Left renal cortex interstitium (tissue), 4 donors: ENCODE measurements at regions not wholly inside any gene's neighbourhood (a gene's known extent, or its start where the extent isn't known, plus 50 kb on each side); places are given as distances from the start of the nearest gene placed in this dataset.

Experiments
- DNase-seq, 4 donors: peaks; one replicate each; pipeline ENCODE4 v3.0.0-alpha.2; 2013; ENCODE audit warnings: low read depth in 4 of 4, low spot score in 2 of 4, missing footprints in 1 of 4

DNA sequence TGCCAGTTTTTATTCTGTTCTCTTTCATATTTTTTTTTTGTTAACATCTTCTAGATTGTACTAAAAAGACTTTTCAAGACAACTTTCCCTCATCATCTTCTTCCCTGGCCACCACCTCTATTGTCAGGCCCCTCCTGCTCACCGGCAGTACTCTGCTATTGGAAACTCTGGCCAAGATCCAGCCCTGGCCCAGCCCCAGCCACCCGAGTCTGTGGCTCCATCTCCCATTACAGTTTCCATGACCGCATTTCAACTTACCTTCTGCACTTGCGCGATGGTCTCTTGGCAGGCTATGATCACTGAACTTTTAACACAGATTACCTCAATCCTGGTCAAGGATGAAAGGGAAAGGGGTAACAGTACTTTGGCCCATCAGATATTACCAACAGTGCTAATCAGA, 137.7 kb upstream of the POM121L12 start:
- DNase-seq = no peak

DNA sequence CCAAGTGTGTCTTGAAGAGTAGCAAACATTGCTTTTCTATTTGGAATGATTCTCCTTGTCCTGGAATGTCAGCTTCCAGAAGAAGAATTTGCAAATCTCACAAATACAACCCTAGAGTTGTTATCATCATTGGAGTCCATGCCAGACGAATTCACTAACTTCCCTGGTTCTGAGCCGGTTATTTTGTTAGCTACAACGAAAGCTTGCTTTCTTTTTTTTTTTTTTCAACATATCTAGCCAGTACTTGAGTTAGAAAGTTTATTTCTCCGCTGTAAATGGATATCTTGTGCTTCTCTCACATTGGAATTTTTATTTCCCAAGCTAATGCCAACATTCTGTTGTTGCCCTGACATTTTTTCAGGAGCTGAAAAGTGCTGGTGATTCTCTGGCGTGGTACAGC, 138.1 kb upstream of the POM121L12 start:
- DNase-seq = no peak

DNA sequence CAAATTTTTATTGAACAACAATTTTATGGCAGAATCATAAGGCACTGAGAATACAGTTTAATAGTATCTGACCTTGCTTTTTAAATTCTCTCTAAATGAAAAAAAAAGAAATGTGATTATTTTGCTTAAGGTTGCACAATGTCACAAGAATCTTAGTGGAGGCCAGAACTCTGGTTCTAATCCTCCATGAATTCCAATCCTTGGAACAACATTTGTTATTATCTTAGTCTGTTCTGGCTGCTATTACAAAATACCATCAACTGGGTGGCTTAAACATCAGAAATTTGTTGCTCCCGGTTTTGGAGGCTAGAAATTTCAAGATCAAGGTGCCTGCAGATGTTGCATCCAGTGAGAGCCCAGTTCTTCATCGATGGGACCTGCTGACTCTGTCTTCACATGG, 158.2 kb upstream of the POM121L12 start:
- DNase-seq = no peak

DNA sequence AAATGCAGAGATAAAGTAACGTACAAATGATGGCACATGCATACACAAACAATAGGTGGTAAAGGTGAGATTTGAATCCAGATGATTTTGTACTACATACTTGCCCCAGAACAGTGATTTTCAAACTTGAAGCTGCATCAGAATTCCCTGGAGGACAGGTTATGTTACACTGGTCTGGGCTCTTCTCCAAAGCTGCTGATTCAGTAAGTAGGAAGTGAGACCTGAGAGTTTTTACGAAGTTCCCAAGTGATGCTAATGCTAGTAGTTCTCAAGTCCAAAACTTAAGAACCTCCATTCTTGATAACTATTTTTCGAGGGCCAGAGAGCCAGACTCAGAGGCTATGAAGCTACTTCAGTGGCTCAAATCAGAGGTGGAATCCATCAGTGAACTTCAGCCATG, 159.0 kb upstream of the POM121L12 start:
- DNase-seq = no peak

DNA sequence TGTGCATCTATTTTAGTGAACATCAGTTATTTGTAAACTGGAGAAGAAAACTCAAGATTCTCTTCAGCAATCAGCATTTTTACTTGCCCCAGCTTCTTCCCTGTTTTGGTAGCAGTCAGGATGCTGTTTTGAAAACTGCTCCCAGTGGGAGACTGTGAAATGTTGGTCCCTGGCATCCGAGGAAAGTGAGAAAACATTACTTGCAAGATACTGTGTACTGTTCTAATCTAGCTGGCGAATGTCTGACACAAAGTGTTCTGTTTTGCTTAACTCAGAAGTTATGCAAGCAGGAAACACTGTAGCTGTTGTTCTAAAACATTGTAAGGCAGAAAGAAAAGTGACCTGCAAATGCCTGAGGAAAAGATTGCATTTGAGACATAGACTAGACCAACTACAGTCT, 171.8 kb upstream of the POM121L12 start:
- no peak for DNase-seq

DNA sequence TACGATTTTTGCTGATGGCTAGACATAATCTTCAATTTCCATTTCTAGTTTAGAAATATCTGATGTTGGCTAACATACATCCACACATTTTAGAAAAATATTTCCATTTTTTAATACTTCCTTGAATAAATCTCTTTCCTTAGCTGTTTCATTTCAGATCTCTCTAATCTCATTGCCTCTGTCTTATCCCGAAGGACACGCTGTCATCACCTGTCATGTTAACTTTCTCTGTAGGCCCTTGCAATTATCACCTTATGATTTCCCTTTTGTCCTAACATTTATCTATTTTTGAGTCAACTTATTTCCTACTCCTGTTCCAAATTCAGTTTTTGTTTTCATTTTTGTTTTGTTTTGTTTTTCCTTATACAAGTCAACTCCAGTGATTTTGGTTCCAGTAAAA, 173.1 kb upstream of the POM121L12 start:
- DNase-seq = no peak

DNA sequence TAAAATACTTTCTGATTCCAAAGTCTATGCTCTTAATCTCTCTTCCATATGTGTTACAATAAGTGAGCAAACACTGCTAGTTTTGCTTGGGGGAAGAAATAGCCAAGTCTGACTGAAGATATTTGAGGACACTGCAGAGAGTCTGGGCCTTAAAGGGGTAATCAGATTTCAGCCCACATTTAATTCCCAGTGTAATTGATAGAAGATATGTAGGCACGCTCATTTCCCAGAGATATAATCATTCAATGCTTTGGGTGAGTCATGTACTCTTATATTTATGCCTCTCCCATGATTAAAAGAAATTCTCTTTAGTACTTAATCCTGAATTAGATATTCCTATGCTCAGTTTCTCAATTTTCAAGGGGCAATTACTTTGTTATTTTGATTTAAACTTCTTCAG, 178.1 kb upstream of the POM121L12 start:
- DNase-seq = no peak

DNA sequence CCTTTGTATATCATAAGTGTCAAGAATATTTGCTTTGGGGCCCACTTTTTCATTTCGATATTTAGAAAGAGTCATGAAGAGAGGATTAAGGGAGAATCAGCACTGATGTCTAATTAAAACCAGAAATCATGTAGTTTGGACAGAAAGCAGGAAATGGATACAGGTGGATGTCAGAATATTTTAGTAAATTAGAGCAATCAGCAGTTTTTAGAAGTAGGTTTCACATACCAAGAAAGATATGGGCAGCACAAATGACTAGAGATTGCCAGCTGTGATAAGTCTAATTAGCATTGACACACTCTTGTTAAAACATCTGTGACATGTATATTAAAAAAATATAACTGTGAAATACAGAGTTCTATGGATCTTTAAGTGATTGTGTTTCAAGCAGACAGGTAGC, 180.8 kb upstream of the POM121L12 start:
- no peak for DNase-seq

DNA sequence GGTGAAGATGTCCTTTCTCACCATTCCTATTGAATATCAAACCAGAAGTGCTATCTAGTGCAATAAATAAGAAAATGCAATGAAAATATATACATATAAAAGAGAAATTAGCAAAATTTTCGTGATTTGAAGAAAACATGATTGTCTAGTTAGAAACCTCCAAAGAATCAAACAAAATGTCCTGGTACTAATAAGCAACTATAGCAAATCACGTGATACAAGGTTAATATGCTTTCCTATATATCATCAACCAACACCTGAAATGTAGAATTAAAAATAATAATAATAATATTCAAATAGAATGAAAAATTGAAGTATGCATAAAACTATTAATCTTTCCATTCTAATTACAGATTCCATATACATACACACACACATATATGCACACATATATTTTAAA, 183.9 kb upstream of the POM121L12 start:
- DNase-seq = no peak

DNA sequence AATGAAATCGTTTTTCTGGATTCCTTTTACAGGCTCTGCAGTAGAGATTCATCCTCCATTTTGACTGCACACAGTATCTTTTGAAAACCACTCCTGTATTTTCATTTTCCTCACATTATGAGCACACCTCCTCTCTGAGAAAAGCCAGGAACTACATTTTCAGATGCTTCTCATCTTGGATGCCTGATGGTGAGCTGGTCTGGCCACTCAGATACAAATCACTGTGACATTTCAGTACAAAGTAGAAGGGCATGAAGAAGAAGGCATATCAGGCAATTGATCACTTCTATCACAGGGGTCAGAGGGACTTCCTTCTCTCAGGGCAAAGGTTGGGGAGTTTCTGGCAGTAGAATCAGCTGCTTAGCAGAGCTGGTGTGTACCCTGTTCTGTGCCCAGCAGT, 192.0 kb upstream of the POM121L12 start:
- no peak for DNase-seq

DNA sequence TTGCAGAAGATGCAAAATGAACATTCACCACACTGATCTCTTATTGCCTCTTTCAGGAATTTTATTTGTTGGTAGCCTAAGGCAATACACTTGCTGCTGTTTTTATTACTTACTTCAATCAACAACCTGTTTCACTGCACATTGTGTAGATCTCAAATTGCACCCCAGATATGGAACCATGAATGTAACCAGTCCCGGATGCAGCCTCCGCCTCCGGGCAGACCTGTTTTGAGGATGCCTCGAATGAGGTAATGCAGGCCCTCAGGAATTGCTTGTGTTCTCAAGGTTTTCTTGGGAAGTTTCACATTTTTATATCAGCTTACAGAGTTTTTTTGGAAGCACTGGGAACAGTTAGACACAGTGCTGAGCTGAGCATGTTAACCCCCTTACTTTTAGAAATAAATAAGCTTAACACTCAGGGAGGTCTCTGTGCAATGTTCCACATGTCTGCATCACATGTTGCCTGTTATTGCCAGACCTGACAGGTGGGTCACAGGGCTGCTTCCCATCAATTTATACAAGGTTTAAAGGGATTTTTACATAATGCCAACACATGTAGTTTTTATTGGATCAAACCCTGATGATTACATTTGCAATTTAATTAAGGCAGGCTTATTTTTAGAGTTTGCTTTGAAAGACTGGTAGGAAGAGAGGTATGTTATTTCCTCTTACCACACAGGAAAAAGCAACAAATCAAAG, 193.1 kb upstream of the POM121L12 start:
- no peak for DNase-seq

DNA sequence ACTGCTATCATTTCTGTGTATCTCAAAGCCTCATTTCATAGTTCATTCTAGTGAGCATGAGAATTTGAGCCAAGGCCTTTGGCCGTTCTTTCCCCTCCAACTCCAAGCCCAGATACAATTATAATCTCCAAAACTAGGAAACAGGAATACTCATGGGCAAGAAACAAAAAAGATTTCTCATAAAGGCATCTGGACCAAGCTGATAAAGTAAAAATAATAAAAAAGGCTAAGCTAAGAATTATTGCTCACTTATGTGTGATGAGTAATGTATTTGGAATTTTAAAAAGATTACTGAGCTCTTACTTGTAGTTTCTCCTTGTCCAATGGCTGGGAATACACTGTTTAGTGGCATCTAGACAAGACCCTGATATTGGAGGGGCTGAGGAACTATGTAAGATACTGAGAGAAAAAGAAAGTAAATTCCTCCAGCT, 196.4 kb upstream of the POM121L12 start:
- no peak for DNase-seq

DNA sequence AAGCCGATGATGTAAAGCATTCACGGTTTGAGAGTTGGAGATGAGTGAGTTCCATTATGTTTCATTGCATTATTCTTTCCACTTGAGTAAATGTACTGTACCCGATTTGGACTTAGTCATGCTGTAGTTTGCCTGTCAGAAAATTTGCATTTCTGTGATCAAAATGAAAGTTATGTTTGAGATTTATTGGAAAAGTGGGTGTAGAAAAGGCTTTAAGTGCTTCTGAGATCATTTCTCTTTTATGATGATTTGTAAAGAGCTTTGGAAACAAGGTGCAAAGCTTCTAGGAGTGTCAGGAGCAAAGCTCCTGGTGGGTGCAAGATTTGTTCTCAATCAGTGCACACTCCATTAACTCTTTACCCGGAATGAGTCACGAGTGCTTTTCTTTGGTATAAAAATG, 204.1 kb upstream of the POM121L12 start:
- no peak for DNase-seq

DNA sequence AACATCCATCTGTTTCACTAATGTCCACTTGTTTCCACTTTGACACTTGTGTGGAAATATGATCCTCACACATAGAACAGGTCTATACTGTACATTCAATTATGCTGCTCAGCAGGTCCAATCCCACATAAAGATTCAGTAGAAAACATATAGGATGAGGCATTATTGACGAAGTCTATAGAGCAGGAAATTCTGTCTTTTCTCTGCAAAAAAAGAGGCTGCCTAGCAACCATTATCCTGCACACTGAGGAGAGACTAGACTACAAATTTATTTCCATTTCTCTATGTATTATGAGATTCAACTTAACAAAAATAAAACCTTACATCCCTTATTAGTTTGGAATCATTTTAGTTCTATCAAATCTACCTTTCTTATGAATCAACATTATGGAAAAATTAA, 204.6 kb upstream of the POM121L12 start:
- no peak for DNase-seq

DNA sequence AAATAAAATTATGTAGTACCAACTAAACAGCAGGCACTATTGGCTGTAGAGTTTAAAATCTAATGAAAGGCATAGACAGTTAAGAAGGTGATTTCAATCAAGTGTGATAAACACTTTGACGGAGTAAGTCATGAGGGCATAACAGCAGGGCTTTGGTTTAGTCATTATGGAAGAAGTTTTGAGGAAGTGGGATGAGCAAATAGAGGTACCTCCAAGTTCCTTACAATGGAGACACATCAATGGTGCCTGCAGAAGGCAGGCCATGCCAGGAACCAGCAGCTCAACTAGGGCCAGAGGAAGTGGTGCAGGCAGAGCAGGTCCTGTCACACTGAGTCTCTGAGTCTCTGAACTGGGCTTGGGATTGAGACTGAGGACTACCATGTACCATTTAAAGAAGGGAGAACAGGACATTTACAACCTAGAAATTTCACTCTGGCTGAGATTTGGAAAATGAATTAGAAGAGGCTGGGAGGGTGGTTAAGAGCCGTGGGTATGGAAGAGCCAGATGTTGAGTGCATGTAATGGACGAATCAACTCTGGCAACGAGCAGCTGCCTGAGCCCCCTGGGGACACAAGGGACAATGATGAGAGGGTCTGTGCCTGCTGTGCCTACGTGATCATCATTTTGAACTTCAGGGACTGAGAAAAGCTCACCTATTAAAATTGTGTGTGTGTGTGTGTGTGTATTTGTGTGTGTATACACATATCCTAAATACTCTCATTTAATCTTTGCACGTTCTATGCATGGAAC, 208.7 kb upstream of the POM121L12 start:
- no peak for DNase-seq

DNA sequence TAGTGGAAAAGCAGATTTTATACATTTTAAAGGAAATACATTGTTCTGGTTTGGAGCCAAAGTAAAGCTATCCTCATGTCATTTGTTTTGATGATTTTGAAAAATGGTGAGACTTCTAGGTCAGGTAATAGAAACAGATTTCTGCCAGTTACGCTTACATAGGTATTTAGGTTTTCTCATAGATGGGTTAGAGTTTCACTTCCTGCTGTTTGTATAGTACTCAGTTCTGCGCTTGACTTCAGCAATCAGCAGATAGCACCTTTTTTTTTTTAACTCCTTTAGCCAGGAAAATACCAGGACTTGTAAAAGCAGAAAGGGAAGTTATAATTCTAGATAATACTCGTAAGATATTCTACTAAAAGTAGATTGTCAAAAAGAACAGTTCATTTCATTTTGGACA, 209.8 kb upstream of the POM121L12 start:
- DNase-seq = no peak

DNA sequence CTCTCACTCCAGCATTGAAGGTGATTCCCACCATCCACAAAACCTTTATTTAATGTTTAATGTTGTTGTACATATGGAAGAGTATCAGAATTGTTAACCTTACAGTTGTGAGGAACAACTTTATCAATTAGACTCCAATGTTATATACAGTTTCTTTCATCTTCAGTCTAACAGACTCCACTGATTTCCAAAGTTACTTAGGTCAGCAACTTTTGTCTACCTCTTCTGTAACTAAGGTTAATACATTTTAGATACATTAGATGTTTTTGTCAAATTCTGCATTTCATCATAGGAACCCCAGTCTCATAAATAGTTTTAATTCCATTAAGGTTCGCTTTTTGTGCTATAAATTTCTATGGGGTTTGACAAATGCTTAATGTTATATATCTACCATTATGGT, 223.9 kb upstream of the POM121L12 start:
- DNase-seq = no peak

DNA sequence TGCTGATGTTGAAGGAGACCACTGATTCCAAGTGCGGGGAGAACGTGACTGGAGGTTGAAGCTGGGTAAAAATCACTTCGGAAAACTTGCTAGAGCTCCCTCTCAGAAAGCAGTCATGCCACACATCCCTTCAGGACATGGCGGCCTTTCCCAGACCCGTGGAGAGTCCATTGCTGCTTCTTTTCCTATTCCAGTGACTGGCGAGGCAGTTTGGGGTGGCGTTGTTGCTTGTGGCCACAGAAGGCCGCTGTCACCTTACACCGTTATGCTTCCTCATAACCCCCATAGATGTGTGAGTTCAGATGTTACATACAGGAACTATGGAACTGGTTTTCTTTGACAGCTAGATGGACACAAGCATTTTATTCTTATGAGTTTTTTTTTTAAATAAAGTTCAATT, 235.6 kb upstream of the POM121L12 start:
- no peak for DNase-seq

DNA sequence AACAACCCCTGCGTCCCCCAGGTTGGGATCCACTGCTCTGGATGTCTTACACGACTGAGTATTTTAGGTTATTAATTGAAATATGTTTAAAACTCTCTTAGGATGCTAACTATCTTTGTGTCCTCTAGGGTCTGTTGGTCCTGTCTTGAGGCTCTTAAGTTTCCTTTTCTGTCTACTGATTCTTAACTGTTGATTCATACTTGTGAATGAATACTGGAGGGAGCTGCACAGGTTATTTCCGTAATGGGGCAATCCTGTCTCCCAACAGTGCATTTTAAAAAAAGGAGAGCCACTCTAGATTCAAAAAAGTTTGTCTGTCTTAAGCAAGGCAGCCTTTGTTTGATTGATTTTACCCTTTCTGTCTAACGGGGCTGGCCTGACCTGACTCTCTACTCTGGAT, 237.6 kb upstream of the POM121L12 start:
- DNase-seq = no peak

DNA sequence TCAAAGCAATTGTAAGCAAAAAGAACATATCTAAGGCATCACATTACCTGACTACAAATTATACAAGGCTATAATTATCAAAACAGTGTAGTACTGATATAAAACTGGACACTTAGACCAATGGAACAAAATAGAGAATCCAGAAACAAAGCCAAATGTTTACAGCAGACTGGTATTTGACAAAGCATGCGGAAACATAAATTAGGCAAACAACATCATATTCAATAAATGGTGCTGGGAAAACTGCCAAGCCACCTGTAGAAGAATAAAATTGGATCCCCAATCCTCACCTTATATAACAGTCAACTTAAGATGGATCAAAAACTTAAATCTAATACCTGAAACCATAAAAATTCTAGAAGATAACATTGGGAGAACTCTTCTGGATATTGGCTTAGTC, 240.8 kb upstream of the POM121L12 start:
- no peak for DNase-seq

DNA sequence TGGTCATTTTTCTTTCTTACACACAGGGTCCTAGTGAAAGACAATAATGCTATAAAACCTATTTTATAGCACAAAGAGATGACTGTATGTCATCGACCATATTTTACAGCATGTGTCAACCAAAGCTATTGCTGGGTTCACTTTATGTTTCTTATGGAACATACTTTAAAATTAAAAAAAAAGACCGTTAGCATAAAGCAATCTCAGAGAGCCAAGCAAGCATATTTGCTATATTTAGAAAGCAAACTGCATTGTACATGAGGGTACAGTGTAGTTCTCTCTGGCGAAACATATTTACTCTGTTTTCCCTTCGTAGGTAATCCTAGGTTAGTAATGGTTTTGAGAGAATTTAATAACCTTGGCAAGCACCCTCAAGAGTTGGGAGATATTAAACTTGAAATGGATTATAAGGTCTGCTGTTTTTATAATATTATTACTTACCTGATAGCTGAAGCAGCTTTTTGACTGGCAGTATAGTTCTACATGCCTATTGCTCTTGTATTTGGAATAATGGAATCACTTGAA, 244.2 kb upstream of the POM121L12 start:
- no peak for DNase-seq

DNA sequence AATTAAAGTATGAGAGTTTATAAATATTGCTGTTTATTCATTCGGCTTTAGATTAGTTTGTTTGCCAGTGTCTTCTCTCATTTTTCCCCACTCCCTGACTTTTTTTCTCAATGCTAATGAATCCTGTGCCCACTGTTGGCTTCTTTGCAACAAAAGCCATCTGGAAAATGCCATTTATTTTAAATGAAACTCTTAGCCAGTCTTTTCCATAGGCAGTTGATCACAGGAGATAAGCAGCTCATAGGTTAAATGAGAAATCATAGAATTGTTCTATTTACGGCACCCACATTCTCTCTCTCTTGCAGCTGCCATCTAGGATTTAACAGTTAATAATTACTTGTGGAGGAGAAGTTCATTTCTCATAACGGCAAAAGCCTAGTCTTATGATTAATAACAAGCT, 249.3 kb upstream of the POM121L12 start:
- DNase-seq = no peak
